GOT3 (cell line): ENCODE measurements at regions not wholly inside any gene's neighbourhood (a gene's known extent, or its start where the extent isn't known, plus 50 kb on each side); places are given as distances from the start of the nearest gene placed in this dataset.

Source experiments
- DNase-seq: peaks from one replicate; lab custom pipeline; 2025; ENCODE audit warnings: mixed read lengths; lab: John Stamatoyannopoulos, UW

GRCh38 chr3:150168698-150169097 lies 198.0 kb upstream of the PFN2 start:
- DNase-seq, result no peak

GRCh38 chr3:150165396-150166094 lies 194.8 kb upstream of the PFN2 start:
- DNase-seq, result no peak

DNA sequence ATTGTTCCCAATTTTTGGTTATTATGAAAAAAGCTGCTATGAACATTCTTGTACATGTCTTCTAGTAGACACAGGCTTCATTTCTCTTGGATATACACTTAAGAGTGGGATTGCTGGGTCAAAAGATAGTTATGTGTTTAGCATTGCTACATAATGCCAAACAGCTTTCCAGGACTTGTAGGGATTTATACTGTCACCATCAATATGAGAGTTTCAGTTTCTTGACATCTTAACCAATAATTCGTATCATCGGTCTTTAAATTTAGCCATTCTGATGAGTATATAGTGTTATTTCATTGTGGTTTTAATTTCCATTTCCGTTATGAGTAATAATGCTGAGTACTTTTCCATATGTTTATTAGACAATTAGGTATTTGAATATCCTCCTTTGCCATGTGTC lies 190.3 kb upstream of the PFN2 start:
- DNase-seq, result no peak

DNA sequence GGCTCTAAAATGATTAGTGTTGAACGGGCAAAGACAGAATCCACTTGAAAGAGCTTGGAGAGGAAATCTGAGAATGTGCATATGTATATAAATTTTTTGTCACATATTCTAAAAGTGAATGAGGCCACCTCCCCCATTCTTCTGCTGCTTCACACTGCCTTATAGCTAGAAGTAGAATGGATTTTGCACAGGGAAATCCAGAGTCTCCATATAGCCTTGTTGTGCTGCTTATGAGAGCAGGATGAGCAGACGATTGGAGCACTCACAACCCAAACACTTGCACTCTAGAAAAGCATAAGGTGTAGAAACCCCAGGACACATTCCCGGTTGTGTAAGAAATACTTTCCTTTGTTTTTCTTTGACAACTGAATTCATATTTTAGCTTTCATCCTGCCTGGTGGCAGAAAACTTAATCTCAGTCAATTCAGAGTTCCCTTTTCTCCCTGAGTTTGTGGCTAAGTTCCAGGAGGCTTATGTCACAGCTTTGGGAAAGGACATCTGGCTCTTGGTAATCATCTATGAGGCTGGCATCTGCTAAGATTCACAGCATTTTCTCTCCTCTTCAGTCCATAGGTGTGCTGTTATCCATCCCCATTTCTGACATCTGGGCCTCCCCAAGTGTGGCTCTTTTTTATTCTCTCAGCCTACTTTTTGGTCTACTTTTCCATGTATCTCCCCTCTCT lies 188.4 kb upstream of the PFN2 start:
- no peak for DNase-seq

DNA sequence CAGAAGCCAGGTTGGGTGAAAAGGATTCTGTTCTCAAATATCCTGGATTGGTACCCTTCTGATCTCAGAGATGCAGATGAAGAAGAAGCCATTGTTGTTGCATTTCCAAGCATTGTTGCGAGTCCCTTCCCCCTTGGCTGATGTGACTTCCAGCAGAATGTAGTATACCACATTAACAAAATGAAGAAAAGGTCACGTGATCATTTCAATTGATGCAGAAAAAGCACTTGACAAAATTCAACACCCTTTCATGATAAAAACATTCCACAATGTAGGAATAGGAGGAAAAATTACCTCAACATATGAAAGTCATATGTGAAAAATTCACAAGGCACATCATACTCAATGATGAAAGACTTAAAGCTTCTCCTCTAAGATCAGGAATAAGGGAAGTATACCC lies 181.9 kb upstream of the PFN2 start:
- DNase-seq, result no peak

DNA sequence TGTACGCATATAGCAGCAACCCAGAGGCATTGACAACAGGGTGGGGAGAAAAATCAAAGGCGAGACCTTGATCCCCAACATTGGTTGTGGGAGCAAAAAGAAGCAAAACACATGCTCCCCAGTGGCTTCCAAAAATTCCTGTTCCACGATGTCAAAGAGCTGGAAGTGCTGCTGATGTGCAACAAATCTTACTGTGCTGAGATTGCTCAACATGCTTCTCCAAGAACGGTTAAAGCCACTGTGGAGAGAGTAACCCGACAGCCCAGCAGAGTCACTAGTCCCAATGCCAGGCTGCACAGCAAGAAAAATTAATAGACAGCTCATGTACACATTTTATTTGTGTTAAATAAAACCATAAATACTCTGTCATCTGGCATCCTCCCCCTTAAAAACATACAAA lies 179.9 kb upstream of the PFN2 start:
- DNase-seq, result no peak

DNA sequence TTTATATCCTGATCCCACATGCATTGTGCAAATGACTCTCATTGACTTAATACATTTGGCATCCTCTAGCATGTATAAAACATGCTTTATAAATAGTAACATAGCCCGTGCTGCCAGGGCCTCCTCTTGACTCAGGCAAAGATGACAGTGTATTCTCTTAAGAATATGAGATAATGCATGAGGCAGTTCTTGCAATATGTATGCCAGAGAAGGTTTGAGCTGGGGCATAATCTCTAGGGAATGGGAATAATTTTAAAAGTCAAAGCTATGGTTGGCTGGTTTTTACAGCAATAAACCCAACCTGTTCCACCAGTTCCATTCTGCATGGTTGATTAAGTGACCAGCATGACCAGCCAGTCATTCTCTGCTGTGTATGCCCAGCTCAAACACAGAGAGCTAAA lies 179.0 kb upstream of the PFN2 start:
- DNase-seq, result no peak

- DNase-seq, result no peak
These were observed 177.5 kb upstream of the PFN2 start for GRCh38 chr3:150148227-150148626.

DNA sequence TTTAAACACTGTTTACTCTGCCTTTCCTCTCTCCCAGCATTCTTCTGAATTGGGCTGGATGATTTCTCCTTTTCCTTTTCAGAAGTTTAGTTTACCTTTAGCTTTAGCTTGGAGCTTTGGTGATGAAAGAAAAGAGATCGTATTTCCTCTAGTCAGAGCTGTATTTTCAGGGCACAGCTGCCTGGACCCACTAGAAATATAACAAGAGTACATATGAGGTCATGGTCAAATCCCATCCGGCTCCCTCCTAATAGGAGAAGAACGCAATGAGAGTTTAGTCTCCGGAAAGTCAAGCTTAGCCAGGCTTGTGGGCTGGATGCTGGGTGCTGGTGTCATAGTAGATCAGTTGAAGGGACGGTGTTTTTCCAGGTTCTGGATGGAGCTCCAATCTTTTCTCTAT lies 177.1 kb upstream of the PFN2 start:
- no peak for DNase-seq

GRCh38 chr3:150146991-150147761 lies 176.5 kb upstream of the PFN2 start:
- no peak for DNase-seq

DNA sequence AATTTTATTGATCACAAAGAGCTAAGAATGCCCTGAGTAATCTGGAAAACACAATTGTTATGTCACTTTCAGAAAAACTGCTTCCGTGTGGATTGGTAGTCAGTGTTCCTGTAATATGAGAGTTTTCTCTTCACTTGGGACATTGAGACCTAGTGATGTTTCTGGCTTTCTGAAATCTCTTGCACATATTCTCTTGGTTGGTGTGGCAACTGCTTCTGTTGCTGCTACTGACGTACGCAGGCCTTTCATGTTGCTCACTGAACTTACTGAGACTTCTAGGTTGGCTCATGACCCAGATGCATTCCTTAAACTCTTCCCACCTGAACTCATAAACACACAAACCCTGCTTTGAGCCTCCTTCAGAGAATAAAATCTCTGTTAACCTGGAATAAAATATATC lies 175.0 kb upstream of the PFN2 start:
- no peak for DNase-seq

DNA sequence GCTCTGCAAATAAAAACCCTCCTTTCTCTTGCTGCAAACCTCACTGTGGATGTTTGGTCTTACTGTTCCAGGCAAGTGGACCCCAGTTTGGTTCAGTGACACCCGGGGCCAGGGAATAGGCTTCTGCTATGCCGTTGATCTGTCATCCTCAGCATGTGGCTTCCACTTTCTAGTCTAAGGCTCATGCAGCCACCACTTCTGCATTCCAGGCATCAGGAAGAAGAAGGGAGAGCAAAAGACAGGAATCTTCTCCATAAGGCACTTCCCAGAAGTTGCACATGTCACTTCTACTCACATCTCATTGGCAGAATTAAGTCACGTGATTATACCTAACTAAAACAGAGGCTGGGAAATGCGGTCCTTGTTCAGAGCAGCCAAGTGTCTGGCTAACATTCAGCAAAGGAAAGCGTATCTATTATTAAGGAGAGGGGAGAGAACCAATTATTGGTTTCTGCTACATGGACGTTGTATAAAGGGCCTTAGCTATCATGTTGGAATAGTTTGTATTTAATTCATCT lies 173.6 kb upstream of the PFN2 start:
- DNase-seq, result no peak

GRCh38 chr3:150142936-150143335 lies 172.2 kb upstream of the PFN2 start:
- DNase-seq, result no peak

- DNase-seq, result no peak
These were observed 171.2 kb upstream of the PFN2 start for GRCh38 chr3:150141790-150142326.

DNA sequence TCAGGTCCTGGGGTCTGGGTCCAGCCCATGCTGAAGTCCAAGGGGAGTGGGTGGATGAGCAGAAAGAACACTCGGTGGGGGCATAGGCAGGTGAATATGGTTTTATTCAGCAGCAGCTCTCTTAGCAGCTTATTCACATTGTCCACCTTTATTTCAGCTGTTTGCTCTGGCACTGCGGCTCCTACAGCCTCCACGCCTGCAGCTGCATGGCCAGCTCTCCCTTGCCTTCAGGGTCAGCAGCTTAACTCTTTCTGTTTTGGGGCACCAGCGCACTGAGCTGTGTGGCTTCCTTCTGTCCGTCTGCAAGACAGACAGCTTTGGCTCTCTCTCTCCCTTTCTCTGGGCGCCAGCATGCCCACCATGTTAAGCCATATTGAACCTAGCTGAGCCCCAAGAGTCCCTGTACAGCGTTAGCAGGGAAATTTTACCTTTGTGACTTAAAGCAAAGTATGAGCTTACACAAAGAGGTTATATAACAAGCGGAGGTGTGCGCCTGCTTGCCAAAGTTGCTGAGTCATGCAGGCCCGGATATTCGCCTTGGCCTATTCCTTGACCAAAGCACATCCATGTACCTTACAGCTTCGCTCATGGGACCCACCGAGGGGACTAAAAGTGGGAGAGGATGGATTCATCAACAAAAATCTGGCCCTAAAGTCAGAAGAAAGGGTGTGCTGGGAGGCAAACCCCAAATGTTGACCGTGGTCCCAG lies 170.1 kb upstream of the PFN2 start:
- no peak for DNase-seq

GRCh38 chr3:150138824-150139223 lies 168.1 kb upstream of the PFN2 start:
- no peak for DNase-seq

DNA sequence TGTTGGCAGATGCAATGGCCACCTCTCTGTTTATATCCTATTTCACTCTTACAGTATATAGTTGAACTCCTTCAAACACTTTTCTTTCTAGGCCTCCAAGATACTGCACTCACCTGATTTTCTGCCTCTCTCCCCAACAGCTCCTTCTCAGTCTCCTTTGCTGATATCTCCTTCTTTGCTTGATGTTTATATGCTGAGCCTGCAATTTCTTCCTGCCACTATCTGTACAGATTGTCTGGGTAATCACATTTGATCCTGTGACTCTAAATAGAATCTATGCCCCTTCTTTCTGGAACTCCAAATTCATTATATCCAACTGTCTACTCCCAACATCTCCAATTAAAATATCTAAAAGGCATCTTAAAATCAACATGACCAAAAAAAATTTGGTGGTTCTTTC lies 165.5 kb upstream of the PFN2 start:
- no peak for DNase-seq

DNA sequence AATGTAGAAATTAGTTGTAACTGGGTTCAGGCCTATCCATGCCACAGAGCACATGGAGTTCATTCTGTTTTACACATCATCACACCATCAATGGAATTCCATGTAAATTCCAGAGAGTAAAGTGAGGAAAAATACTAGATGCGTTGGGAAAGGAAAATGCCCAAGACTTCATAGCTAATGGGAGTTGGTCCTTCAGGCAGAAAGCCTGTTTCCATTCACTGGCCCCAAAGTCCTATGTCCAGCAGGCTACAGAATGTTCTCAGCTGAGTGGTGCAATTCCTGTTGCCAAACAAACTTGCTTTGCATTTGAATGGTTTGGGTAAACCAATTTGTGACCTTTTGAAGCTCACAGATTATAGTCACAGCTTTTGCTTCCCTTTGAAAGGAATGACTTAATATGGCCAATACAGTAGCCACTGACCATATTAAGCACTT lies 164.6 kb upstream of the PFN2 start:
- DNase-seq, result no peak

- DNase-seq, result no peak
These were observed 162.6 kb upstream of the PFN2 start for GRCh38 chr3:150133293-150133692.

DNA sequence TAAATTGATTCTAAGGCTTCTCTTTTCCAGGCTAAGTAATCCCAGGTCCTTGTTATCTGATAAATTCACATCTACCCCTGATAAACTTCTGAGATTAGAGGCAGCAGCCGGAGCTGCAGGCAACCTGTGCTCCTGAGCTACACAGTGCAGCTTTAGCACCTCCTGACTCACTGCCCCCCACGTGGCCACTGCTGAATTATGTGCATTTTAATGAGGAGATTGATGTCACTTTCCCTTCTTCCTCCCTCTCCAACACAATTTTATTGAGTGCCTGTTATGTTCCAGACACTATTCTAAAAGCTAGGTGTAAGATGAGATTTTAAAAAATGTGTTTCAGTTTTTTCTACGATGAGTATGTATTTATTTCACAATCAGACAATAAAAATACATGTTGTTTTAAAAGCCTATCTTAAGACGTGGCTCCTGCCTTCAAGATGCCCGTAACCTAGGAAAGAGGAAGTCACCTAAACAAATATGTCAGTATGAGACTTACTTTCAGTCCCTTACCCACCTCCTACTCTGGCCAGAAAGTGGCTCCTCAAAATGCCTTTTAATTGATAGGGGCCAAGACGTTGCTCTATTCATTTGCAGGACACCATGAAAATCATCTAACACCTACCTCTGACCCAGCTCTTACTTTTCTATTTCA lies 161.5 kb upstream of the PFN2 start:
- no peak for DNase-seq

GRCh38 chr3:150131663-150132062 lies 161.0 kb upstream of the PFN2 start:
- no peak for DNase-seq
